GM12875 (cell line): ENCODE measurements at regions not wholly inside any gene's neighbourhood (a gene's known extent, or its start where the extent isn't known, plus 50 kb on each side); places are given as distances from the start of the nearest gene placed in this dataset.

Experiments
- H3K4me3 ChIP-seq: one replicate; pipeline ENCODE4 v1.5.1; 2011; ENCODE audit warnings: low read depth, low read length, control low read depth
- TF ChIP-seq, protein P1 (sequence below): IDR thresholded peaks from 2 replicates; pipeline ENCODE4 v1.5.1; 2011; ENCODE audit warnings: low read depth, mild to moderate bottlenecking, control low read depth, inconsistent platforms, low read length, moderate library complexity, borderline replicate concordance; ENCODE audit not compliant: insufficient read depth

DNA sequence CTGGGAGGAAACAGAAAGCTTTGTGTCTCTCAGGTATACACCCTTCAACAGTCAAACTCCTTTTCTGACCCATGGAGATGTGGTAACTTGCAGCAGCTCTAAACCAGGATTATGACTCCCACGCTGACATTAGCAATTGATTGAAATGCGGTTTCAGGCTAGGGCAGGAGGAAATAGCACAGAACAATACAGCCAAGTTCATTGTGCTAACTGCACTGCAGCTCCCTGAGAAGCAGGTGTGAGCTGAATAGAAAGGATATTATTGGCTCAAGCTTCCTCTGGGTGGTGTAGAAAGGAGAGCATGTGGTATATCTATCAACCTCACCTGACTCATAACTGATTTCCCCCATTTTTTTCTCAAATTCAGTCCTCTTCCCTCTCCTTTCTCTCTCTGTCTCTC, 612.3 kb upstream of the BTBD3 start:
- H3K4me3 ChIP-seq, result no peak overlapping the region
- TF ChIP-seq, protein P1, sequence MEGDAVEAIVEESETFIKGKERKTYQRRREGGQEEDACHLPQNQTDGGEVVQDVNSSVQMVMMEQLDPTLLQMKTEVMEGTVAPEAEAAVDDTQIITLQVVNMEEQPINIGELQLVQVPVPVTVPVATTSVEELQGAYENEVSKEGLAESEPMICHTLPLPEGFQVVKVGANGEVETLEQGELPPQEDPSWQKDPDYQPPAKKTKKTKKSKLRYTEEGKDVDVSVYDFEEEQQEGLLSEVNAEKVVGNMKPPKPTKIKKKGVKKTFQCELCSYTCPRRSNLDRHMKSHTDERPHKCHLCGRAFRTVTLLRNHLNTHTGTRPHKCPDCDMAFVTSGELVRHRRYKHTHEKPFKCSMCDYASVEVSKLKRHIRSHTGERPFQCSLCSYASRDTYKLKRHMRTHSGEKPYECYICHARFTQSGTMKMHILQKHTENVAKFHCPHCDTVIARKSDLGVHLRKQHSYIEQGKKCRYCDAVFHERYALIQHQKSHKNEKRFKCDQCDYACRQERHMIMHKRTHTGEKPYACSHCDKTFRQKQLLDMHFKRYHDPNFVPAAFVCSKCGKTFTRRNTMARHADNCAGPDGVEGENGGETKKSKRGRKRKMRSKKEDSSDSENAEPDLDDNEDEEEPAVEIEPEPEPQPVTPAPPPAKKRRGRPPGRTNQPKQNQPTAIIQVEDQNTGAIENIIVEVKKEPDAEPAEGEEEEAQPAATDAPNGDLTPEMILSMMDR, result no peak

DNA sequence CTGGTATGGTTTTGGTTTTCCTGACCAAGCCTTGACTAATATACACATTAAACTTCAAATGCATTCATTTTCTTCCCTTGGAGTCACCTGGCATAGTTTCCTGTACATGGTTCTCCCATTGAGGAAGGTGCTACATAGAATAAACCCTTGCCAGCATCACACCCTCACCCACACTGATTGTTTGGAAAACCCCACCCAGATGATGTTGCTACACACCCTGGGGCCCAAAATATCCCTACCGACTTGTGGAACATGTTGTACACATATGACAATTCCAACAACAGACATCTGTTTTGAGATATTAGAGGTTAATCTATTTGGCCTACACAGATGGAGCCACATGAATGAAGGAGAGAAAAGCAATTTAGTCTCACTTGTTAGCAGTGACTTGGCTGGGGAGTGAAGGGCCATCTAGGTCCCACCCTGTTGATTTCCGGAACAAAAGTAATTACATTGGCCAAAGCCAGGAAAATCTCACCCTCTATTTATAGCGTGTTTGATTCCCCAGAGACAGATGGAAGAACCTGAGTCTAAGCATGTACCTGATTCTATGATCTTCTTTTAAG, 606.0 kb upstream of the BTBD3 start:
- H3K4me3 ChIP-seq, result no peak overlapping the region
- TF ChIP-seq, protein P1, result no peak

DNA sequence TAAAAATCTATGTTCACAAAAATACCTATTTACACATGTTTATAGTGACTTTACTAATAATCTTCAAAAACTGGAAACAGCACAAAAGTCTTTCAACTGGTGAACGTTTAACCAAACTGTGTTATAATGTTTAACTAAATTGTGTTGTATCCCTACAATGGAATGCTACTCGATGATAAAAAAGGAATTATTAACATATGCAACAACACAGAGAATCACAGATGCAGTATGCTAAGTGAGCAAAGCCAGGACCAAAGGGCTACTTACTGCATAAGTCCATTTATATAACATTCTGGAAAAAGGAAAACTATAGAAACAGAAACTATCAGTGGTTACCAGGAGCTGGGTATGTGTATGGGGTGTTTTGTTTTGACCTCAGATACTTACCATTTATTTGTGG, 602.2 kb upstream of the BTBD3 start:
- TF ChIP-seq, protein P1, result no peak

DNA sequence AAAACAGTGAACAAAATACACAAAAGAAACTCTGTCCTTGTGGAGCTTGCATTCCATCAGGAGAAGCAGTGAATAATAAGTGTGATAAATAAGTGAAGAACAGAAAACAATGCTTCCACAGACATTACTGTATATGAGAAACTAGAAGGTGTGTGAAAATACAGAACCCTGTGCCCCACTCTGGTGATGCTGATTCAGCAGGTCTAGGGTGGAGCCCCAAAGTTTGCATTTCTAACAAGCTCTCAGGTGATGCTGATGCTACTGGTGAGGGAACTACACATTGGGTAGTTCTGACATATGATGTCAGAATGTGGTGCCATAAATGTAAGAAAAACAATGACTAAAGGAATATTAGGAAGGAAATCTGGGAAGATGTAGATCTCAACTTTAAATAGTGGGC, 601.4 kb upstream of the BTBD3 start:
- no peak overlapping the region for H3K4me3 ChIP-seq
- TF ChIP-seq, protein P1, result no peak

More for the DNA sequence above, 602.2 kb upstream of the BTBD3 start:
- no peak overlapping the region for H3K4me3 ChIP-seq

DNA sequence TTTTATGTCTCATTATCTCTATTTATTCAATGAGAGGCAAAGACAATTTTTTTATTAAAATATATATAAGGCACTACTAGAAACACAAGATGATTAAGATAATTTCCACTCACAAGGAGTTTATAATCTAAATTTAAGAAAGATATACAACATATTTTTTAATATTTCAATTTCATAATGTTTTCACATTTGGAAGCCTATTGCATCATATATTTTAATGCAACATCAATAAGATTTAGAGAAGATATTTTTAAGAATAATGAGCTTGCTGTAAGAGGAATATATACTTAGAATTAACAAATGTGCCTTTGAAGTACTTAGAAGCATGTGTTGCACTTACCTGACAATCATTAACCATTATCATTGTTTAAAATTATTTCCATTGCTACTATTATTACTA, 597.7 kb upstream of the BTBD3 start:
- TF ChIP-seq, protein P1, result no peak
- no peak overlapping the region for H3K4me3 ChIP-seq

DNA sequence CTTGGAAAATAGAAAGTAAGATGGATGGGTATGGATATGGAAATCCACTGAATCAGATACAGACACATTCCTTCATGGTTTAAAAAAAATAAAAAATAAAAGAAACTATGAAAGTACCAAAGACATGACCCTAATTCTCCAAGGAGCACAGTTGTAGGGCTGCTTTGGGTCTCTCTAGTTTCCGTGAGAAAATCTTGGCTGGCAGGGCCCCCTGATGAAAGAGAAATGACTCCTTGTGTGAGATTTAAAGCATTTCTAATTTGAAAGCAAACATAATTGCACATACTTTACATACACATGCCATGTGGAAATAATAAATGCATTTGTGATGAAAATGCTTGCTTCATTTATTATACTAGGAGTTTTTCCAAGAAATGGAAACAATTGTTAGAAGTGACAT, 593.9 kb upstream of the BTBD3 start:
- TF ChIP-seq, protein P1, result no peak
- no peak overlapping the region for H3K4me3 ChIP-seq

DNA sequence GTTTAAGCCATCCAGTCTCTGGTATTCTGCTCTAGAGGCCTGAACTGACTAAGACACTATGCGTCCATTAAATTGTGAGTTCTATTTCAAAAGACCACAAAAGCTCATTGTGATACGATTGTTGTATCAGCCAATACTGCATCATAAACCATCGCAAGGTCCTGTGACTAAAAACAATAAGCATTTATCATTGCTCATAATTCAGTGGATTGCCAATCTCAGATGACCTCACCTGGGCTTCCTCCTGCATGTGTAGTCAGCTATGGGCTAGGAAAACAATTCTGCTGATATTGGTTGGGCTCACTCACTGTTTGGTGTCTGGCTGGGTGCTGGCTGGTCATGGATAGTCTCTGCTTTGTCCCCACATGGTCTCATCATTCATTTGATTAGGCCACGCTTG, 592.7 kb upstream of the BTBD3 start:
- TF ChIP-seq, protein P1, result no peak
- H3K4me3 ChIP-seq, result no peak overlapping the region
